ENCODE measurements at regions not wholly inside any gene's neighbourhood (a gene's known extent, or its start where the extent isn't known, plus 50 kb on each side); places are given as distances from the start of the nearest gene placed in this dataset.

DNA sequence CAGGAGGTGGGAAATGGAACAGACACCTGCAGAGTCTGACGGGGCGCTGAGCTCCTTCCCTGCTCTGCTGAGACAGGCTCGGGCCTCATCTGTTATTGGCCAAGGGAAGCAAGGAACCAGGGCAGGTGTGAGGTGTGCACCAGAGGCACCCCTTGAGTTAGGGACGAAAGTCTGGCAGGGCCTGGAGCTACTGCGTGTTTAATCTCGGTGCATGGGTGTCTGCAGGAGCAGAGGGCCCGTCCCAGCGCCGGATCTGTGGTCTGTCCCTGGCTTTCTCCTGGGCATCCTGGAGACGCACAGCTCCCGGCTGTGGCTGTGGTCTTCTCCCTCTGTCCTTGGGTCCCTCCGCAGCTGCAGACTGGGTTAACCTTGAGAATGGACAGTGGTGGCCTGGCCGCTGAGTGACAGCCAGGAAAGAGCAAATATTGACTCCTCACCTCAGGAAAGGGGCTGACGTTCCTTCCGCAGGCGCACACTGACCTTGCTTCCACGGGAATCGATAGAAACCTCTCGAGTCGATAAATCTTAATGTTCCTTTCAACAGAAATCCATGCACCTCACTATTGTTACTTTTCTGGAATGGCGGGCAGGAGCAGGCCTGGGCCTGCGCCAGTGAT, 975.6 kb downstream of the BRD1 start:
- no peak for DNase-seq (ENCODE audit: low read depth)

- no peak for DNase-seq (ENCODE audit: low read depth)
Observed at GRCh38 chr22:48850658-48851287, 976.9 kb downstream of the BRD1 start.

- no peak for DNase-seq (ENCODE audit: low read depth)
Observed at GRCh38 chr22:48849963-48850657, 977.6 kb downstream of the BRD1 start.

DNA sequence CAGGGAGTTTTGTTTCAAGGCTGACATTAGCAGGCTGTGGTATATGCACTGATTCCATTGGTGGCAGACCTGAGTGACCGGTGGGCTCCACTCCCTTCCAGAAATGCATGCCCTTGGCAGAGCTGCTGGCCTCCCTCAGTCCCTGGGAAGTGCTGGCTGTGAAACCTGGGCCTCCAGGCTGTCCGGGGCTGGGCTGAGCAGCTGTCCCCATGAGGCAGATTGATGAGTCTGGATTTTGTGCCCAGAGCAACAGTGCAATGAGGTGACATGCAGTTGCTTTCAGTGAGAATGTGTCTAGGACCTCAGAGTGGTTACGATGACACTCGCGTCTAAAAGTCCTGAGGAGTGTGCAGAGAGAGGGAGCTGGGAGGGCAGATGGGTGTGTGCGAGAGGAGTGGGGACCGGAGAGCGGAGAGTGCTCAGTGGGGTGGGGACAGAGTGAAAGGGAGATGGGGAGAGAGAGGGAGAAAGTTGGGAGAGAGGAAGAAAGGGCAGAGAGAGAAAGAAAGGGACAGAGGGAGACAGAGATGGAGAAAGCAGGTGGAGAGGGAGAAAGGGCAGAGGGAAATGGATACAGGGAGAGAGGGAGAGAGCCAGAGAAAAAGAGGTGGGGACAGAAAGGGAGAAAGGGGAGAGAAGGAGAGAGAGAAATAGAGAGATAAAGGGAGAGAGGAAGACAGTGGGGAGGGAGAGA, 978.3 kb downstream of the BRD1 start:
- DNase-seq (ENCODE audit: low read depth), result no peak

DNA sequence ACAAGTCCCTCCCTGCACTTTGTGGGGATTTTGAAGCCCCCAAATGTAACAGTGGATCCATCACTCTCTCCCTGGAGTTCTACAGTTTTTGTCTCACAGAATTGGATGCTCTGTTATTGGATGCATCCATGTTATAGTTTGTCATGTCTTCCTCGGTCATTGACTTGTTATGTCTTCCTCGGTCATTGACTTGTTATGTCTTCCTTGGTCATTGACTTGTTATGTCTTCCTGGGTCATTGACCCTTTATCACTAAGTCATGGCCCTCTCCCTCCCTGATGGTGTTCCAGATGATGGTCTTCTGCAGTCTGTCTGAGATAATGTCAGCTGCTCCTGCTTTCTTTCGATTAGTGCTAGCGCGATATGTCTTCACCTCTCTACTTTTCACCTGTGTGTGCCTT, 981.5 kb downstream of the BRD1 start:
- DNase-seq (ENCODE audit: low read depth), result no peak

DNA sequence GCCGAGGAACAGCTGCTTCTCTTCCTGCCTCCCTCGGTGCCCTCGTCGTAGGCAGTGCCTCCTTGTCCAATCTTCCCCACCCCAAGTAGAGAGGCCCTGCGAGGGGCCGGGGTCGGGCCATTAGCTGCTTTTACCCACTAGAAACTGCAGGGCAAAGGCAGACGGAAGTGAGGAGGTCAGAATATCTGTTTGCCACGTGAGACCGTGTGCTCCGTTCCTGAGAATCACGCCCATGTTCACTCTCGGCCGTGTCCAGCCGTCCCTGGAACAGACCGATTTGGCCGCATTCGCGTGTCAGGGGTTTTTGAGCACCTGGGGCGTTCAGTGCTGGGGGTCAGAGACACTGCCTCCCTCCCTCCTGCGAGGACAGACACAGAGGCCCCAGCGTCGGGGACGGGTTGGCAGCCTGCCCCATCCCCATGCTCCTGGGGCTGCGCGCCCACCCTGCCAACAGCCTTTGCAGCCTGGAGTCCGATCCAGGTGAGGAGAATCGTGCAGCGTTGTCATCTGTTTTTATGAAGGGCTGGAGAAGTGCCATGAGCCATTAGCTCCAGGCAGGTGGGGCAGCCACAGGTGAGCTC, 982.2 kb downstream of the BRD1 start:
- no peak for DNase-seq (ENCODE audit: low read depth)

GRCh38 chr22:48844056-48844675, 983.5 kb downstream of the BRD1 start:
- DNase-seq (ENCODE audit: low read depth), result no peak

GRCh38 chr22:48843640-48844039, 984.0 kb downstream of the BRD1 start:
- no peak for DNase-seq (ENCODE audit: low read depth)

DNA sequence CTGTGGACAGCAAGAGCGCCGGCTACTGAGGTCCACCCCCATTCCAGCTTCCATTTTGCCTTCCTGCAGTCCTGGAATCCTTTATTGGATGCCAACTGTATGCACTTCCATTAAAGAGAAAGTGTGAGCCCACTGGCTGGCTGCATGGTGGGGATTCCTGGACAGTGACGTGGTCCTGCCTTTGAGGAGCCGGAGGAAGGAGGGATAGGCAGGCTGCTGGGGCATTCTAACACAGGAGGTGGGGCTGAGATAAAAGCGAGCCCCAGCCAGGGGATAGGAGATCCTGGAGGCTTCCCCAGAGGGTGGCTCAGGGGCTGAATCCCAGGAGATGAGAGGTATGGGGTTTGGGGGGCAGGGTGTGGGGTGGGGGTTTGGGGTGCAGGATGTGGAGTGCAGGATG, 984.7 kb downstream of the BRD1 start:
- no peak for DNase-seq (ENCODE audit: low read depth)

DNA sequence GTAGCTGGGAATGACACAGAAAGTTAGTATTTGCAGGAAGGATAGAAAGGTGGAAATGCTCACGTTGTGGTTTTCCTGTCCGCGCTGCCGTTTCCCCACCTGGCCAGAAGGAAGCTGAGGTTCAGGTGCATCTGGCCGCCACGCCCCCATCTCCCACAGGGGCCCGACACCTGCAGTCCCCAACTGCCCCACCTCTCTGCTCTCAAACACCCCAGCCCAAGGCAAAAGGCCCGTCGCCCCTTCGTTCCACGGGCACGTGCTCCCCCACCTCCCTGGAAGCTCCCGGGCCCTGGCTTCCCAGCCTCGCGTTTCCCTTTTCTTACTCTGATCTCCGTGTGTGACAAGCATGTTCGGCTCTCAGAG, 985.1 kb downstream of the BRD1 start:
- DNase-seq (ENCODE audit: low read depth), result no peak

DNA sequence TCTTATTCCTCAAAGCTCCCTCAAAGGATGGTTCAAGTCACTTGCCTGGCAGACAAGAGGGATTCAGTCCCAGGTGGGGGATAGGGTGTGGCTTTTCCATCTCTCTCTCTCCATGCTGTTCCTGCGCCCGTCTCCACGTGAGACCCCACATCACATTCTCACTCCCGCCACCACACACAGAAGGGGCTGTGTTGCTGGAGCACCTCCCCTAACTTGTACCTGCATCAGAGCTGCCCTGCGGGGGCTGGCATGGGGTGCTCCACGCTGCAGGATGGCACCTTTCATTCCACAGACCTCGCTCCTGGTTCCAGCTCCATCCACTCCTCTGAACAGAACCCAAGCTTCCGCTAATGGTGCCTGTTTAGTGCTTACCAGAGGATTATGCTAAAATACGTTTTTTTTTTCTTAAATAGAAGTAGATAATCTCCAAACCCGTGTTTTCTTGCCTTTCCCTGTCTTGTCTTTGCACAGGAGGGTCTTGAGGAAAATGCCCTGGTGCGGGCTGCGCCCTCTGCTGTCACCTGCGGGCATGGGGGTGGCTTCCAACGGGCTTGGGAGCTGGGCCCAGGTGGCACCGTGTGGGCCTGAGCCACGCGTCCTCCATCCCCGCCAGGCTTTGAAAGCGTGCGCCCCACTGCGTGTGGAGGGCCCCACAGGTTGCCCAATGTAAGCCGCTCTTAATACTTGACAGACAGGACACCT, 985.6 kb downstream of the BRD1 start:
- no peak for DNase-seq (ENCODE audit: low read depth)

- no peak for DNase-seq (ENCODE audit: low read depth)
Observed at GRCh38 chr22:48840112-48840949, 987.3 kb downstream of the BRD1 start.

DNA sequence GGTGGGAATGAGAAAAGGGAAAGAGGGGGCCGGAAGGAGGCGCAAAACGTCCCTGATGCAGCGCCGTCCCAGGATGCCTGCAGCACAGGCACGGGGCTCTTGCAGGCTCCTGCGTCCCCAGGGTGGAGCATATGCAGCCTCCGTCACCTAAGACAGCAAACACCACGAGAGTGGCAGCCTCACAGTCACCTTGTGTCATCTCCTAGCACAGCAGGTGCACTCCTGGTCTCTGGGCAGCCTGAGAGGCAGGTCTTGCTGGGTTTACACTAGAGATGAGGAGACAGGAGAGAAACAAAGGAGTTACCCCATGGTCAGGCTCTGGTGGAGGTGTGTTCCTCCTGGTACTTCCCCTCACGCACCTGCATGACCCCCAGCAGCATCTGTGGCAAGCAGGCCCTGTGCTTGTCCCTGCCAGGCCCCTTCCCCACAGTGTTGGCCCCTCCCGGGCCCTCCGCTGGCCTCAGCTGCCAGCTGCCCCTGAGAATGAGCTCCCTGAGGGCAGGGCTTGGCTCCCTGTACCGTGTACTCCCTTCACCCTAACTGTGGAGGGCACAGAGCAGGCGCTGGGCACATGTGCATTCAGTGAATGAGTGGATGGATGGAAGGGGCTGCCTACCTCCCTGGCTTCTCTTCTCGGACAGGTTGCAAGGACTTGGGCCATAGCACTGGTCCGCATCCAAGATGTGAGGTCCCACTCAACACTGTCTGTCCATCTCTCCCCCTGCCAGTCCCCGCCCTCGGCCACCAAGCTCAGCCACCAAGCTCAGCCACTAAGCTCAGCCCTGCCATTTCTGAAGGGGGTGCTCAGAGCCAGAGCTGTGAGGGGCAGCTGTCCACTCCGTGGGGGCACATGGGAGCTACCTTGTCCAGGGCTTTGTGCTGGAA, 988.6 kb downstream of the BRD1 start:
- no peak for DNase-seq (ENCODE audit: low read depth)

GRCh38 chr22:48838376-48838775, 989.3 kb downstream of the BRD1 start:
- DNase-seq (ENCODE audit: low read depth), result no peak

DNA sequence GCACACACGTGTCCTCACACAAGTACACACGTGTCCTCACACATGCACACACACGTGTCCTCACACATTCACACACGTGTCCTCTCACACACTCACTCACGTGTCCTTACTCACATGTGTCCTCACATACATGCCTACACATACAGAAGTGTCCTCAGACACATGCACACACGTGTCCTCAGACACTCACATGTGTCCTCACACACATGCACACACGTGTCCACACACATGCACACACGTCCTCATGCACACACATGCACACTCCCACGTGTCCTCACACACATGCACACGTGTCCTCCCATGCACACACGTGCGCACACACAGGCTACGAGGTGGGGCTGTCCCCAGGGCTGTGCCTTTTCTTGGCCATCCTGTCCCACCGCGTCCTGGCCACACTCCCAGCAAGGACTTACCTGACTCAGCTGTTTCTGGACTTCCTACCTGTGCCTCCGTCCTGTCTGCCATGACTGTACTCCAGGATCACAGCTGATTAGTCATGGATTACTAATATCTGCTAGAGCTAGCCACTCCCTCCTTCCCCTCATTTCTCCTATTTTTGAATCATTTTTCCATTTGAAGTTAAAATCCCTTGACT, 990.2 kb downstream of the BRD1 start:
- no peak for DNase-seq (ENCODE audit: low read depth)

- no peak for DNase-seq (ENCODE audit: low read depth)
Observed at GRCh38 chr22:48836673-48837340, 990.9 kb downstream of the BRD1 start.

- no peak for DNase-seq (ENCODE audit: low read depth)
Observed at GRCh38 chr22:48835857-48836672, 991.6 kb downstream of the BRD1 start.

DNA sequence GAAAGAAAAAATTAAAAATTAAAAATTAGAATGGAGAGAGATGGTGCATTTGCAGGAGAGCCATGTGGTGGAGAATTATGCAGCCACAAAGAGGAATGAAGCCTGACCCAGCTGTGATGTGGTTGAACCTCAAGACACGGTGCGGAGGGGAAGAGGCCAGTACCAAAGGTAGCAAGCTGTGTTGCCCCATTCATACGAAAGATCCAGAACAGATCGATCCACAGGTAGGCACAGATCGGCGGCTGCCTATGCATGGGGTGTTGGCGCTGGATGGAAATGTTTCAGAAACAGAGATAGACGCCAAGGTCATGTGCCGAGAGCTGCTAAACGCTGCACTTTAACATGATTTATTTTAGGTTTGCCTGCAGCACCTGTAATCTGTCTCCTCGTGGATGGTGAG, 992.3 kb downstream of the BRD1 start:
- DNase-seq (ENCODE audit: low read depth), result no peak

Data from GM04503 (cell line).